Adrenal gland (tissue), 5 donors: ENCODE measurements at regions not wholly inside any gene's neighbourhood (a gene's known extent, or its start where the extent isn't known, plus 50 kb on each side); places are given as distances from the start of the nearest gene placed in this dataset.

Experiments used
- CTCF ChIP-seq, 6 experiments: fragments of 450-650 bp in 4 of 6; fragments of 200-600 bp in 2 of 6; sonication (generic) in 1 of 6; IDR thresholded peaks; 1 replicate in 5 of 6; 2 replicates in 1 of 6; pipeline versions ENCODE4 v1.5.1 to v1.8.0; 2016 to 2021; ENCODE audit warnings: antibody characterized with exemption in 6 of 6, mild to moderate bottlenecking in 2 of 6, moderate library complexity in 1 of 6
- POLR2A ChIP-seq, 2 donors: fragments of 450-650 bp; IDR thresholded peaks; one replicate each; pipeline ENCODE4 v1.6.1; 2017; ENCODE audit warnings: antibody characterized with exemption in 2 of 2, mild to moderate bottlenecking in 2 of 2, moderate library complexity in 1 of 2
- donor health status: DM: no; HTN: no; CAD: no.

GRCh38 chr20:52524861-52525260, 333.3 kb upstream of the ZFP64 start:
- TF ChIP-seq CTCF (IDR thresholded peaks at IDR 0.05) (no peak), POLR2A (IDR thresholded peaks at IDR 0.05) (no peak)
